HG03045 (cell line): ENCODE measurements at regions not wholly inside any gene's neighbourhood (a gene's known extent, or its start where the extent isn't known, plus 50 kb on each side); places are given as distances from the start of the nearest gene placed in this dataset.

ENCODE experiments used
- ATAC-seq: cut with Tn5 transposase; IDR thresholded peaks from one replicate; pipeline ENCODE4 v1.9.1; 2021; ENCODE audit warnings: mild to moderate bottlenecking, moderate library complexity; ENCODE audit not compliant: unreplicated experiment

- ATAC-seq, result no peak
Measured at GRCh38 chr15:62567501-62567900, 402.4 kb upstream of the C2CD4B start.

- ATAC-seq, result no peak
Measured at GRCh38 chr15:62568004-62568403, 402.9 kb upstream of the C2CD4B start.

DNA sequence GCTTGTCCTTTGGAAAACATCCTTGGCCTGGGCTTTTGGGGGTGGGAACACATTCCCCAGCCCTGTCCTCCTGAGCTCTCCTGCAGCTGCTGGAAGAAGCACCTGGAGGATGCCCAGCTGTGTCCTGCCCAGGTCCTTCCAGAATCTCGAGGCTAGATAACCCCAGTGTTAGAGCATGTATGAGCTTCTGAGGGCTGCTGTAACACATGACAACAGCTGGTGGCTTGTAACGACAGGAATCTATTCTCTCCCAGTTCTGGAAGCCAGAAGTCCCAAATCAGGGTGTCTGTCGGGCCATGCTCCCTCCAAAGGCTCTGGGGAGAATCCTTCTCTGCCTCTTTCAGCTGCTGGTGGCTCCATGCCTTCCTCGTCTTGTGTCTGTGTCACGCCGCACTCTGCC lies 403.6 kb upstream of the C2CD4B start:
- ATAC-seq, result no peak

DNA sequence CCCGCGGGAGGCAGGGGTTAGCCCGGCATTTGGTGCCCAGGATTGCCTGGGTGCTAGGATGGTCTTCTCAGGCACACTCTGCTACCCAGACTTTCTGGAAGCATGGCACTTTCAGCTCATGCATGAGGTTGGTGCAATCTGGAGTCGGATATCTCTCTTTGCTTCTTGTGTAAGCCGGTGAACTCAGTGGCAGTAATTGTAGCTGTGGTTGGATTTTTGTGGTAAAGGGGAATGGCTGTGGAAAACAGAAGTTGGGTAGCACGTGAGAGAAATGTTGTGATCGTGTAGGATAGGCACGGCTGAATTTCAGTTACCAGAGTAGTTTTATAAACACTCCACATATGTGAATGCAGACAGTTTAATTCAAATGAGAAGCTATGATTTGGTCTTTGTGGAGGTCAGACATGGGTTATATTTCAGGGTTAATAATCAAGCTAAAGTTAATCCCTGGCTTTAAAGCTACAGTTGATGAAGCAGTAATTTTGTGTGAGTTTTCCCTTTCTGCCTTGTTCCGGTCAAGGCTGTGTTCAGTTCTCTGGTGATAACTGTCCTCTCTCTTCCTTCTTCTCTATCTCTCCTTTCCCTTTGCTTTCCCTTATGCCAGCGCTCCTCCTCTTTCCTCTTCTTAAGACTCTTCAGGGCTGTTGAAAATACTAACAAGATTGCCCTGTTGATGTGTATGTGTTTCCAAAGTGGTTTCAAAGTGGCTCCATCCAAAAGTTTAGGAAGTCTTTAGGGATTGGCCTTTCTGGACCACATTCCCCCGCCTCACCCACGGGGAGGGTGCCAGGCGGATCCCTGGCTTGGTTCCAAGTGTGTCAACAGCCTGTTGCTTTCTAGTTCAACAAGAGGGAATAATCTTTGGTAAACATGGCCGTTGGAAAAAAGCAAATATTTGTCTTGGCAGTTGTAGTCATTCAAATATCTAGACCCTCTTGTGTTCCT lies 404.6 kb upstream of the C2CD4B start:
- no peak for ATAC-seq

DNA sequence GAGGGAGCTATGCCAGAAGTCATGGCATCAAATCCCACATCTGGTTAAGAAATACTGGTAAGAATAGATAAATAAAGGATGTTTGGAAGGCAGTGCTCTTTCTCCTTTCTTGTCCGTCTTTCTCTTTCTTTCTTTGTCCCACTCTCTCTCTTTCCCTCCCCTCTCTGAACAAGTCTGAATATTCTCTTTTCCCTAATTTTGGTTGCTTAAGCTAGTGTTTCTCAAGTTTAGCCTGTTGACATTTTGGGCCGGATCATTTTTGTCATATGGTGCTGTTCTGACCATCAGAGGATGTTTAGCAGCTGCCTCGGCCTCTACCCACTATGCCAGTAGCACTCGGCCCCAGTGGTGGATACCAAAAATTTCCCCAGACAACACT lies 405.3 kb upstream of the C2CD4B start:
- no peak for ATAC-seq

- no peak for ATAC-seq
Measured at GRCh38 chr15:62571072-62571471, 406.0 kb upstream of the C2CD4B start.

DNA sequence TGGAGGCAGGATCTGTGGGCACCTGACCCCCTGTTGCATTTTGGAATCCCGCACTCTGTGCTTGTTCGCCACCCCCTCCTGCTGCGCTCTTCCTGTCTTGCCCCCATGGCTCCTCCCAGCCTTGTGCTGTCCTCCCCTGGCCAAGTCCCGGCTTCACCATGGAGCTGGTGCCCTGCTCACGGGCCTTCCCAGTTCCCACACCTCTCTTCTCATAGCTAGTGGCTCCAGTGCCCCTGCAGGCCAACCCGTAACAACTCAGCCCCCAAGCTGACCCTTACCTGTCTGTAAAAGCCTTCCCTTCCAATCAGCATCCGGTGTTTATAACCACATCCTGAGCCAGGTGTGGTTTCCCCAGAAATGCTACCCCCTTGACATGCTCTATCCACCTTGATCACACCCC lies 407.7 kb upstream of the C2CD4B start:
- ATAC-seq, result no peak

GRCh38 chr15:62573876-62574275 lies 408.8 kb upstream of the C2CD4B start:
- no peak for ATAC-seq

DNA sequence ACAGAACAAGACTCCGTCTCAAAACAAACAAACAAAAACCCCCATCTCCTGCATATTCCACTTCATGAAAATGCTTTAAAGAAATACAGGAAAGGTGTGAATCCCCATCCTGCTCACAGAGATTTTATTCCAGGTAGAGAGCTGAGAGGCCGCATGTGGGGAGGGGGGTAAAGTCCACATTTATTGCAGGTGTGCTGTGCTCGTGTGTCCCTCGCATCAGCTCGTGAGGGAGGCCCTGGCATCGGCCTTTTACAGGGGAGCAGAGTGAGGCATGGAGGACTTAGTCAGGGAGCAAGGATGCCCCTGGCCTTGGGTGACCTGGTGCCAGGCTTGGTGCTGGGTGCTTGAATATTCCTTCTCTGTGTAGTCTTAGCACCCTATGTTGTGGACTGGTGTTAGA lies 413.5 kb upstream of the C2CD4B start:
- no peak for ATAC-seq

GRCh38 chr15:62578960-62579359 lies 413.9 kb upstream of the C2CD4B start:
- ATAC-seq, result no peak

DNA sequence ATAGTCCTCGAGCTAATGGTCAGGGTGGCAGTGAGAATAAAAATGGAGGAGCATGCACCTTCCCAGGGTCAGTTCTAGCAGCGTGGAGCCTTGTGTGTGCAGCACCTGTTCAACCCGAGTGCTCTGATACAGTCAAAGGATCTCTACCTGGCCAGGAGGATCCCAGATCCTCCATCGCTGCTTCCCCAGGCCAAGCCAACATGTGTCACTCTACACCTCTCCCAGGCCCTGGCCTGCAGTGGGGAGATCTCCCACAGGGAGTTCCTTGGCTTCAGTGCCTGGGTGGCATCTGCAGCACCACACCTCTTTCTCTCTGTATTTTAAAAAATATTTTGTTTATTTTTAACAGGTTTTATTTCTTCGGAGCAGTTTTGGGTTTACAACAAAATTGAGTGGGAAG lies 414.8 kb upstream of the C2CD4B start:
- no peak for ATAC-seq

- no peak for ATAC-seq
Measured at GRCh38 chr15:62582580-62582979, 417.5 kb upstream of the C2CD4B start.

GRCh38 chr15:62584301-62585235 lies 419.5 kb upstream of the C2CD4B start:
- no peak for ATAC-seq

- no peak for ATAC-seq
Measured at GRCh38 chr15:62588938-62589670, 424.0 kb upstream of the C2CD4B start.

GRCh38 chr15:62591842-62592838 lies 427.1 kb upstream of the C2CD4B start:
- no peak for ATAC-seq

GRCh38 chr15:62592920-62593319 lies 427.8 kb upstream of the C2CD4B start:
- no peak for ATAC-seq

- no peak for ATAC-seq
Measured at GRCh38 chr15:62593681-62594399, 428.8 kb upstream of the C2CD4B start.

- ATAC-seq, result no peak
Measured at GRCh38 chr15:62598217-62598616, 433.1 kb upstream of the C2CD4B start.
